ENCODE measurements at regions not wholly inside any gene's neighbourhood (a gene's known extent, or its start where the extent isn't known, plus 50 kb on each side); places are given as distances from the start of the nearest gene placed in this dataset.

GRCh38 chr3:193132241-193132640, 108.8 kb upstream of the PLAAT1 start:
- TF ChIP-seq CTCF (IDR thresholded peaks at IDR 0.05) (no peak), SIN3A (IDR thresholded peaks at IDR 0.05; ENCODE audit: borderline replicate concordance, low read depth, low read length) (no peak), JUND (IDR thresholded peaks at IDR 0.05) (no peak), EZH2phosphoT487 (IDR thresholded peaks at IDR 0.05; ENCODE audit: borderline replicate concordance, low read depth) (no peak), RAD21 (IDR thresholded peaks at IDR 0.05; ENCODE audit: low read length) (no peak), NFIC (IDR thresholded peaks at IDR 0.05; ENCODE audit: borderline replicate concordance) (no peak), POLR2AphosphoS5 (IDR thresholded peaks at IDR 0.05; ENCODE audit: low read depth, low read length) (no peak), FOSL2 (IDR thresholded peaks at IDR 0.05; ENCODE audit: borderline replicate concordance, low read depth) (no peak), SMC3 (IDR thresholded peaks at IDR 0.05; ENCODE audit: low read depth, low read length) (no peak), MEF2A (IDR thresholded peaks at IDR 0.05; ENCODE audit: borderline replicate concordance, low read depth) (no peak), ZBTB33 (IDR thresholded peaks at IDR 0.05; ENCODE audit: borderline replicate concordance, low read depth) (no peak), RFX5 (IDR thresholded peaks at IDR 0.05; ENCODE audit: low read length) (no peak), GABPA (IDR thresholded peaks at IDR 0.05; ENCODE audit: low read depth) (no peak)
